ENCODE measurements at regions not wholly inside any gene's neighbourhood (a gene's known extent, or its start where the extent isn't known, plus 50 kb on each side); places are given as distances from the start of the nearest gene placed in this dataset.

DNA sequence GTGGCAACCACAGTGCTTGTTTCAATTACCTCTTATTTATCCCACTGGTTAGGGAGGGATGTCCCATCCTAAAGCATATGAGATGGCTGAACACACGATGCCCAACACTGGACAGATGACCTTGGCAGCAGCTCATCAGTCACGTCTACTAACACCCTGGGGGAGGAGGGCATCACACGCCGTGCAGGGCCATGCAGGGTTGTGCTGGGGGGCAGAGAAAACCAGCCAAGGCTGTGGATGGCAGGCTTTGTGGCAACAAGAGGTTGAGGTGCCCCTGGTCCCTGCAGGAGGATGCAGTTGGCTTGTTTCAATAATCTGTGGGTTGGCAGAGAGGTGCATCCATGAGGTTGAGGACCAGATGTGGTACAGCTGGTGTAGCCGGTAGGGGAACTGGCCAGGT, 293.7 kb upstream of the SULF2 start (continued):
- TF ChIP-seq, protein P1, sequence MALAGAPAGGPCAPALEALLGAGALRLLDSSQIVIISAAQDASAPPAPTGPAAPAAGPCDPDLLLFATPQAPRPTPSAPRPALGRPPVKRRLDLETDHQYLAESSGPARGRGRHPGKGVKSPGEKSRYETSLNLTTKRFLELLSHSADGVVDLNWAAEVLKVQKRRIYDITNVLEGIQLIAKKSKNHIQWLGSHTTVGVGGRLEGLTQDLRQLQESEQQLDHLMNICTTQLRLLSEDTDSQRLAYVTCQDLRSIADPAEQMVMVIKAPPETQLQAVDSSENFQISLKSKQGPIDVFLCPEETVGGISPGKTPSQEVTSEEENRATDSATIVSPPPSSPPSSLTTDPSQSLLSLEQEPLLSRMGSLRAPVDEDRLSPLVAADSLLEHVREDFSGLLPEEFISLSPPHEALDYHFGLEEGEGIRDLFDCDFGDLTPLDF (CRISPR knock-in tag; IDR thresholded peaks at IDR 0.05): no peak
- no peak for TF ChIP-seq TCF7 (CRISPR knock-in tag; IDR thresholded peaks at IDR 0.05; ENCODE audit: low read depth)
- TF ChIP-seq, protein P2, sequence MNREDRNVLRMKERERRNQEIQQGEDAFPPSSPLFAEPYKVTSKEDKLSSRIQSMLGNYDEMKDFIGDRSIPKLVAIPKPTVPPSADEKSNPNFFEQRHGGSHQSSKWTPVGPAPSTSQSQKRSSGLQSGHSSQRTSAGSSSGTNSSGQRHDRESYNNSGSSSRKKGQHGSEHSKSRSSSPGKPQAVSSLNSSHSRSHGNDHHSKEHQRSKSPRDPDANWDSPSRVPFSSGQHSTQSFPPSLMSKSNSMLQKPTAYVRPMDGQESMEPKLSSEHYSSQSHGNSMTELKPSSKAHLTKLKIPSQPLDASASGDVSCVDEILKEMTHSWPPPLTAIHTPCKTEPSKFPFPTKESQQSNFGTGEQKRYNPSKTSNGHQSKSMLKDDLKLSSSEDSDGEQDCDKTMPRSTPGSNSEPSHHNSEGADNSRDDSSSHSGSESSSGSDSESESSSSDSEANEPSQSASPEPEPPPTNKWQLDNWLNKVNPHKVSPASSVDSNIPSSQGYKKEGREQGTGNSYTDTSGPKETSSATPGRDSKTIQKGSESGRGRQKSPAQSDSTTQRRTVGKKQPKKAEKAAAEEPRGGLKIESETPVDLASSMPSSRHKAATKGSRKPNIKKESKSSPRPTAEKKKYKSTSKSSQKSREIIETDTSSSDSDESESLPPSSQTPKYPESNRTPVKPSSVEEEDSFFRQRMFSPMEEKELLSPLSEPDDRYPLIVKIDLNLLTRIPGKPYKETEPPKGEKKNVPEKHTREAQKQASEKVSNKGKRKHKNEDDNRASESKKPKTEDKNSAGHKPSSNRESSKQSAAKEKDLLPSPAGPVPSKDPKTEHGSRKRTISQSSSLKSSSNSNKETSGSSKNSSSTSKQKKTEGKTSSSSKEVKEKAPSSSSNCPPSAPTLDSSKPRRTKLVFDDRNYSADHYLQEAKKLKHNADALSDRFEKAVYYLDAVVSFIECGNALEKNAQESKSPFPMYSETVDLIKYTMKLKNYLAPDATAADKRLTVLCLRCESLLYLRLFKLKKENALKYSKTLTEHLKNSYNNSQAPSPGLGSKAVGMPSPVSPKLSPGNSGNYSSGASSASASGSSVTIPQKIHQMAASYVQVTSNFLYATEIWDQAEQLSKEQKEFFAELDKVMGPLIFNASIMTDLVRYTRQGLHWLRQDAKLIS (CRISPR knock-in tag; IDR thresholded peaks at IDR 0.05; ENCODE audit: borderline replicate concordance): no peak
- no peak for TF ChIP-seq ZNF232 (CRISPR knock-in tag; IDR thresholded peaks at IDR 0.05)

DNA sequence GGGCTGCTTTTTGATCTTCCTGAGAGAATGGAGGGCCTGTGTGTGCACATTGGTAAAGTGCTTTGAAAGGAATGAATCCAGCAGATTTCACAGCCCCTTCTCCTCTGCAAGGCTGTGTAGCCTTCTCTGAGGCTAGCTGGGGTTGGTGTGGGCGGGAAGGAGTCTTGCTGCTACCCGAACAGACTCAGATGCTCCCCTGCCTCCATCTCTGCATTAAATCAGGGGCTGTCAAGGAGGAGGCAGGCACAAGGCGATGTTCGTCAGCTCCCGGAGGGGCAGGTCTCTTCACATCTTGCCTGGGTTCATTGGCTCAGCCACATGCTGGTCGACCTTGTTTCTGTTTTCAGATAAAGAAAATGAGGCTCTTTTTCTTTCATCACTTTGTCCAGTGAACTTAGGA, 291.5 kb upstream of the SULF2 start:
- no peak for TF ChIP-seq ZBTB21 (CRISPR knock-in tag; IDR thresholded peaks at IDR 0.05; ENCODE audit: borderline replicate concordance)
- no peak for TF ChIP-seq NFE2L1 (CRISPR knock-in tag; IDR thresholded peaks at IDR 0.05)
- TF ChIP-seq ZNF317 (CRISPR knock-in tag; IDR thresholded peaks at IDR 0.05; ENCODE audit: borderline replicate concordance, low read depth): no peak
- TF ChIP-seq CREM (CRISPR knock-in tag; IDR thresholded peaks at IDR 0.05): no peak
- TF ChIP-seq, protein P3, sequence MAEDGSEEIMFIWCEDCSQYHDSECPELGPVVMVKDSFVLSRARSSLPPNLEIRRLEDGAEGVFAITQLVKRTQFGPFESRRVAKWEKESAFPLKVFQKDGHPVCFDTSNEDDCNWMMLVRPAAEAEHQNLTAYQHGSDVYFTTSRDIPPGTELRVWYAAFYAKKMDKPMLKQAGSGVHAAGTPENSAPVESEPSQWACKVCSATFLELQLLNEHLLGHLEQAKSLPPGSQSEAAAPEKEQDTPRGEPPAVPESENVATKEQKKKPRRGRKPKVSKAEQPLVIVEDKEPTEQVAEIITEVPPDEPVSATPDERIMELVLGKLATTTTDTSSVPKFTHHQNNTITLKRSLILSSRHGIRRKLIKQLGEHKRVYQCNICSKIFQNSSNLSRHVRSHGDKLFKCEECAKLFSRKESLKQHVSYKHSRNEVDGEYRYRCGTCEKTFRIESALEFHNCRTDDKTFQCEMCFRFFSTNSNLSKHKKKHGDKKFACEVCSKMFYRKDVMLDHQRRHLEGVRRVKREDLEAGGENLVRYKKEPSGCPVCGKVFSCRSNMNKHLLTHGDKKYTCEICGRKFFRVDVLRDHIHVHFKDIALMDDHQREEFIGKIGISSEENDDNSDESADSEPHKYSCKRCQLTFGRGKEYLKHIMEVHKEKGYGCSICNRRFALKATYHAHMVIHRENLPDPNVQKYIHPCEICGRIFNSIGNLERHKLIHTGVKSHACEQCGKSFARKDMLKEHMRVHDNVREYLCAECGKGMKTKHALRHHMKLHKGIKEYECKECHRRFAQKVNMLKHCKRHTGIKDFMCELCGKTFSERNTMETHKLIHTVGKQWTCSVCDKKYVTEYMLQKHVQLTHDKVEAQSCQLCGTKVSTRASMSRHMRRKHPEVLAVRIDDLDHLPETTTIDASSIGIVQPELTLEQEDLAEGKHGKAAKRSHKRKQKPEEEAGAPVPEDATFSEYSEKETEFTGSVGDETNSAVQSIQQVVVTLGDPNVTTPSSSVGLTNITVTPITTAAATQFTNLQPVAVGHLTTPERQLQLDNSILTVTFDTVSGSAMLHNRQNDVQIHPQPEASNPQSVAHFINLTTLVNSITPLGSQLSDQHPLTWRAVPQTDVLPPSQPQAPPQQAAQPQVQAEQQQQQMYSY (CRISPR knock-in tag; IDR thresholded peaks at IDR 0.05): no peak
- TF ChIP-seq, protein P4, sequence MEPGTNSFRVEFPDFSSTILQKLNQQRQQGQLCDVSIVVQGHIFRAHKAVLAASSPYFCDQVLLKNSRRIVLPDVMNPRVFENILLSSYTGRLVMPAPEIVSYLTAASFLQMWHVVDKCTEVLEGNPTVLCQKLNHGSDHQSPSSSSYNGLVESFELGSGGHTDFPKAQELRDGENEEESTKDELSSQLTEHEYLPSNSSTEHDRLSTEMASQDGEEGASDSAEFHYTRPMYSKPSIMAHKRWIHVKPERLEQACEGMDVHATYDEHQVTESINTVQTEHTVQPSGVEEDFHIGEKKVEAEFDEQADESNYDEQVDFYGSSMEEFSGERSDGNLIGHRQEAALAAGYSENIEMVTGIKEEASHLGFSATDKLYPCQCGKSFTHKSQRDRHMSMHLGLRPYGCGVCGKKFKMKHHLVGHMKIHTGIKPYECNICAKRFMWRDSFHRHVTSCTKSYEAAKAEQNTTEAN (CRISPR knock-in tag; IDR thresholded peaks at IDR 0.05): no peak
- no peak for TF ChIP-seq TP53 (CRISPR knock-in tag; IDR thresholded peaks at IDR 0.05)
- no peak for TF ChIP-seq EMX1 (CRISPR knock-in tag; IDR thresholded peaks at IDR 0.05)
- H3K4me3 Mint-ChIP-seq: no peak overlapping the region
- no peaks in the 10 kb centered on the region for H3K27me3 Mint-ChIP-seq (ENCODE audit: low read depth)
- CTCF ChIA-PET: no interaction called here
- no peaks in the 10 kb centered on the region for H3K36me3 Mint-ChIP-seq
- POLR2A ChIA-PET: no interaction called here
- H3K4me1 Mint-ChIP-seq: no peaks in the 10 kb centered on the region
- peaks cover 10% of the 10 kb centered on the region; the same call in 1 of the 2 replicates for H3K9me3 Mint-ChIP-seq
- ATAC-seq (no peak), DNase-seq (ENCODE audit: low spot score) (no peak)
- H3K27ac Mint-ChIP-seq: no peak overlapping the region

DNA sequence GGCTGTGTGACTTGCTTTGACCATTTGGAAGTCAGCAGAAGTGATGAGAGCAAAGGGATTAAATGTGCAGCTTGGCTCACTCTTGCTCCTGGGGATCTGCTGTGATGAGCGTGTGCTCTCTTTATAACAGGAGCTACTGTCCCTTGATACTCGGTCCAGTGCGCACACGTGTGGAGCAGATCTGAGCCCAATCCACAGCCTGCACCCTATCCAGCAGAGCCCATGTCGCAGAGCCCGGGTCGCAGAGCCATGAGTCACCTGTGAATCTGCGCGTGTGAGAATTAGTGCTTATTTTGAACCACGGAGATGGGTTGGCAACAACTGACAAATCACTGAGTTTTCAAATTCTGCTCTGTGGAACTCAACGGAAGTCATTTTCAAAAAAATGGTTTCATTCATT, 291.0 kb upstream of the SULF2 start:
- ATAC-seq (no peak), DNase-seq (ENCODE audit: low spot score) (no peak)
- Mint-ChIP-seq H3K9me3 (peaks cover 5% of the 10 kb centered on the region; the same call in 1 of the 2 replicates), H3K27ac (no peak overlapping the region), H3K4me1 (no peaks in the 10 kb centered on the region), H3K27me3 (ENCODE audit: low read depth) (no peaks in the 10 kb centered on the region), H3K4me3 (no peak overlapping the region), H3K36me3 (no peaks in the 10 kb centered on the region)
- ChIA-PET POLR2A (no interaction called here), CTCF (interaction anchor here (0.7 kb wide), 1 partner anchor 395 kb away, joined by 3 read pairs; no protein-coding TSS in a partner anchor)
- TF ChIP-seq FOXJ3 (CRISPR knock-in tag; IDR thresholded peaks at IDR 0.05; ENCODE audit: borderline replicate concordance): no peak
- no peak for TF ChIP-seq SOX15 (CRISPR knock-in tag; IDR thresholded peaks at IDR 0.05)
- no peak for TF ChIP-seq TEAD1 (CRISPR knock-in tag; IDR thresholded peaks at IDR 0.05)
- no peak for TF ChIP-seq ZNF219 (CRISPR knock-in tag; IDR thresholded peaks at IDR 0.05; ENCODE audit: borderline replicate concordance)
- TF ChIP-seq, protein P5, sequence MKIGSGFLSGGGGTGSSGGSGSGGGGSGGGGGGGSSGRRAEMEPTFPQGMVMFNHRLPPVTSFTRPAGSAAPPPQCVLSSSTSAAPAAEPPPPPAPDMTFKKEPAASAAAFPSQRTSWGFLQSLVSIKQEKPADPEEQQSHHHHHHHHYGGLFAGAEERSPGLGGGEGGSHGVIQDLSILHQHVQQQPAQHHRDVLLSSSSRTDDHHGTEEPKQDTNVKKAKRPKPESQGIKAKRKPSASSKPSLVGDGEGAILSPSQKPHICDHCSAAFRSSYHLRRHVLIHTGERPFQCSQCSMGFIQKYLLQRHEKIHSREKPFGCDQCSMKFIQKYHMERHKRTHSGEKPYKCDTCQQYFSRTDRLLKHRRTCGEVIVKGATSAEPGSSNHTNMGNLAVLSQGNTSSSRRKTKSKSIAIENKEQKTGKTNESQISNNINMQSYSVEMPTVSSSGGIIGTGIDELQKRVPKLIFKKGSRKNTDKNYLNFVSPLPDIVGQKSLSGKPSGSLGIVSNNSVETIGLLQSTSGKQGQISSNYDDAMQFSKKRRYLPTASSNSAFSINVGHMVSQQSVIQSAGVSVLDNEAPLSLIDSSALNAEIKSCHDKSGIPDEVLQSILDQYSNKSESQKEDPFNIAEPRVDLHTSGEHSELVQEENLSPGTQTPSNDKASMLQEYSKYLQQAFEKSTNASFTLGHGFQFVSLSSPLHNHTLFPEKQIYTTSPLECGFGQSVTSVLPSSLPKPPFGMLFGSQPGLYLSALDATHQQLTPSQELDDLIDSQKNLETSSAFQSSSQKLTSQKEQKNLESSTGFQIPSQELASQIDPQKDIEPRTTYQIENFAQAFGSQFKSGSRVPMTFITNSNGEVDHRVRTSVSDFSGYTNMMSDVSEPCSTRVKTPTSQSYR (CRISPR knock-in tag; IDR thresholded peaks at IDR 0.05): no peak
- TF ChIP-seq NFYB (CRISPR knock-in tag; conservative IDR thresholded peaks at IDR 0.05; ENCODE audit: low read depth): no peak
- no peak for TF ChIP-seq JAZF1 (CRISPR knock-in tag; IDR thresholded peaks at IDR 0.05)
- no peak for TF ChIP-seq CREM (CRISPR knock-in tag; IDR thresholded peaks at IDR 0.05)
- no peak for TF ChIP-seq SP1 (CRISPR knock-in tag; conservative IDR thresholded peaks at IDR 0.05)
- TF ChIP-seq MXD4 (CRISPR knock-in tag; IDR thresholded peaks at IDR 0.05; ENCODE audit: borderline replicate concordance): no peak
- TF ChIP-seq SMAD3 (CRISPR knock-in tag; IDR thresholded peaks at IDR 0.05; ENCODE audit: borderline replicate concordance): no peak
